ENCODE measurements at regions not wholly inside any gene's neighbourhood (a gene's known extent, or its start where the extent isn't known, plus 50 kb on each side); places are given as distances from the start of the nearest gene placed in this dataset.

DNA sequence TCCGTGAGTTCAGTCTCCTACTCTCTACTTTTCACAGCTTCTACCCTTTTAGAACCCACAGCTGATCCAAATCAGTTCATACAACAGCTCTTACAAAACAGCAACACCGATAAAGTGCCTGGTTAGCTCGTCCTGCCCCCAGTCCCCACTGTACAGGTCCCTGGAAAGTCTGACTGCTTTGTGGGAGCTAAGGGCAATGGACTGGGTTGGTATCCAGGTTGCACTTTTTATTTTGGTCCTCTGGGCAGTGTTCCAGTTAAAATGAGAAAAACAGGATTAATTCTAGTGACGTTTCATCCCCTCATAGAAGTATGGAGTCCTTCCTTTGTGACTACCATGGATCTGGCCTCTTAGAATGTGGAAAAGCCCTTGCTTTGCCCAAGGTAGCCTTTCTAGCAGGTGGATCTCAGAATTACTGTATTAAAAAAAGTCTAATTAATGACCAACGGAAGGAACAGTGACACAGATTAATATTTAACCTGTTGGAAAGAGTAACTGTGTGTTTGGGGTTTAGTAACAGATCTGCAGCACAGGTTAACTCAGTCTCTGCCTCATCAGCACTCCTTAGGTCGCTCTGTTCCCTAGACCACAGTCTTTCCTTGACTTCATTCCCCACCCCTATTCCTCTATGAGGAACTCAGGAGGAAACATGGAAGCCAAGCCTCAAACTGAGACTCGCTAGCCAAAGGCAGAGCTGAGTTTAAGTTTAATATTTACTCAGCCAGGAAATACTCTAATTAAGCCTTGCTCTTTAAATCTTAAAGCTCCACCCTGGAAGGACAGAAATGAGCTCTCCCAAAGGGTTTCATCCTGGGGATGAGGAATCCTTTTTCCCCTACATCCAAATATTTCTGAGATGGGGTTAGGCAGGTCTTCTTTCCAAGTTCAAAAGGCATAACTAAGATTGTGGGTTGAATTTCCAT lies 52.8 kb upstream of the ITGA6 start:
- H3K27ac ChIP-seq = no peak overlapping the region

DNA sequence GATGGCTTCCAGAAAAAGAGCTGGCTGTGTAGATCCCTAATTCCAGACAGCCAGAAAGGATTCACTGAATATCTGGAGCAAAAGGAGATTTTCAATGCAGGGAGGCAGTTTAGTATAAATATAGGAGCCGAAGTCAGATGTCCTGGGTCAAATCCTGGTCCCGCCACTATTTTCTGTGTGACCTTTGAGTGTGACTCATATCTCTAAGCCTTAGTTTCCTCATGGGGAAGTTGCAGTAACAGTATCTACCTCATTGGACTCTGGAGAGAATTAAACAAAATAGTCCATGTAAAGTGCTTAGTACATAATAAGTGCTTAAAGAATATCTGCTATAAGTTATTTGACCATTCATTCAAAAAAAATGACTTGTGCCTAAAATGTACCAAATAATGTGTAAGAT lies 52.1 kb upstream of the ITGA6 start:
- no peak overlapping the region for H3K27ac ChIP-seq
- TF ChIP-seq, protein P1, sequence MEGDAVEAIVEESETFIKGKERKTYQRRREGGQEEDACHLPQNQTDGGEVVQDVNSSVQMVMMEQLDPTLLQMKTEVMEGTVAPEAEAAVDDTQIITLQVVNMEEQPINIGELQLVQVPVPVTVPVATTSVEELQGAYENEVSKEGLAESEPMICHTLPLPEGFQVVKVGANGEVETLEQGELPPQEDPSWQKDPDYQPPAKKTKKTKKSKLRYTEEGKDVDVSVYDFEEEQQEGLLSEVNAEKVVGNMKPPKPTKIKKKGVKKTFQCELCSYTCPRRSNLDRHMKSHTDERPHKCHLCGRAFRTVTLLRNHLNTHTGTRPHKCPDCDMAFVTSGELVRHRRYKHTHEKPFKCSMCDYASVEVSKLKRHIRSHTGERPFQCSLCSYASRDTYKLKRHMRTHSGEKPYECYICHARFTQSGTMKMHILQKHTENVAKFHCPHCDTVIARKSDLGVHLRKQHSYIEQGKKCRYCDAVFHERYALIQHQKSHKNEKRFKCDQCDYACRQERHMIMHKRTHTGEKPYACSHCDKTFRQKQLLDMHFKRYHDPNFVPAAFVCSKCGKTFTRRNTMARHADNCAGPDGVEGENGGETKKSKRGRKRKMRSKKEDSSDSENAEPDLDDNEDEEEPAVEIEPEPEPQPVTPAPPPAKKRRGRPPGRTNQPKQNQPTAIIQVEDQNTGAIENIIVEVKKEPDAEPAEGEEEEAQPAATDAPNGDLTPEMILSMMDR (IDR thresholded peaks at IDR 0.05) = no peak
- no peaks in the 10 kb centered on the region for H3K4me1 ChIP-seq (ENCODE audit: control insufficient read depth in 1 of 2, insufficient read depth in 1 of 2, low read depth in 1 of 2, low read length in 1 of 2)
- no peak overlapping the region for H3K4me3 ChIP-seq (ENCODE audit: low read depth in 1 of 2, low read length in 1 of 2)
- no peaks in the 10 kb centered on the region for H3K27me3 ChIP-seq
- no peaks in the 10 kb centered on the region for H3K36me3 ChIP-seq
- no peaks in the 10 kb centered on the region for H3K9me3 ChIP-seq

More for the DNA sequence above, 52.8 kb upstream of the ITGA6 start:
- TF ChIP-seq, protein P1 (IDR thresholded peaks at IDR 0.05) = no peak
- Histone ChIP-seq H3K36me3 (no peaks in the 10 kb centered on the region), H3K27me3 (no peaks in the 10 kb centered on the region), H3K9me3 (no peaks in the 10 kb centered on the region), H3K4me3 (ENCODE audit: low read depth in 1 of 2, low read length in 1 of 2) (no peak overlapping the region), H3K4me1 (ENCODE audit: control insufficient read depth in 1 of 2, insufficient read depth in 1 of 2, low read depth in 1 of 2, low read length in 1 of 2) (no peaks in the 10 kb centered on the region)

DNA sequence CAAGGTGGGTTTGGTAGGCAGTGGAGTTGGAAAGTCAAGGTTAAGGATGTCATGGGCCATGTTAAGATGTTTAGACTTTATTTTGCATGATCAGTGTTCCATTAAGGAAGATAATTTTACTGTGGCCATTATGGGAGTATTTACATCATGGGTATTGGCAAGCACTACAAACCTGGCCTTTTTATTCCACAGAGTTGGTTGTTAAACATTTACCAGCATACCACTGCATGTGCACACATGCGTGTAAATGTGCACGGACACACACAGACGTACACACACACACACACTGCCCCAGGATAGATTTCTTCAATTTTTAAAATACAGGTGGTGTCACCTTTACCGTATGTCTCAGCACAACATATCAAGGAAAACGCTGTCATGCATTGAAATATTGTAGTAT lies 51.4 kb upstream of the ITGA6 start:
- Histone ChIP-seq H3K27ac (no peak overlapping the region), H3K4me3 (ENCODE audit: low read depth in 1 of 2, low read length in 1 of 2) (no peak overlapping the region), H3K4me1 (ENCODE audit: control insufficient read depth in 1 of 2, insufficient read depth in 1 of 2, low read depth in 1 of 2, low read length in 1 of 2) (peaks cover 0 to 4% of the 10 kb centered on the region in 2 experiments), H3K27me3 (no peaks in the 10 kb centered on the region), H3K9me3 (no peaks in the 10 kb centered on the region), H3K36me3 (no peaks in the 10 kb centered on the region)
- TF ChIP-seq, protein P1 (IDR thresholded peaks at IDR 0.05) = no peak

DNA sequence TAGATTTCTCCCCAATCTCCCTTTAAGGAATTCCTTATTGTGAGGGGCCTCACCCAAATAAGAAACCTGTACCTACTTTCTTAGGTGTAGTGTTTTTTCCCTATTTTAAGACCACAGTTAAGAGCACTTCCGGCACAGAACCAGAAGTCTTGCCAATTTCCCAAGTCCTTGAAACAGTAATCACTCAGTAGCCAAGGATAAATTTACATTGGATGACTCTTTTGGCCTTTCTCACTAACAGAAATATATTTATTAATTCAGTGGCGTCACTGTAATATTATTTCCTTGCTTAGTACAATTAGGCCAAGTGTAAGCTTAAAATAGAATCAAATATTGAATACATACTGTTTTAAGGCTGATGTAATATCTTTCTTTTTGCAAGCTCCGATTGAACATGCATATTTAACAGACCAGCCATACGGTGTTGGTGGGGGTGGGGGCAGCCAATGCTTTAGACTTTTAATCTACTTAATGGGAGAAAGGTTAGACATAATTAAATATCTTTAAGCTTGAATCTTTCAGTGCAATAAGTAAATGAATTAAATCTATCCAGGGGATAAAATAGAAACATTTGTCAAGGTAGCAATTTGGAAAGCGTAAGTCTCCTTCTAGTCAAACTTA lies 50.8 kb upstream of the ITGA6 start:
- TF ChIP-seq, protein P1 (IDR thresholded peaks at IDR 0.05) = no peak
- peaks cover 0 to 4% of the 10 kb centered on the region in 2 experiments for H3K4me1 ChIP-seq (ENCODE audit: control insufficient read depth in 1 of 2, insufficient read depth in 1 of 2, low read depth in 1 of 2, low read length in 1 of 2)
- no peaks in the 10 kb centered on the region for H3K9me3 ChIP-seq
- no peaks in the 10 kb centered on the region for H3K27me3 ChIP-seq
- H3K36me3 ChIP-seq = no peaks in the 10 kb centered on the region
- no peak overlapping the region for H3K4me3 ChIP-seq (ENCODE audit: low read depth in 1 of 2, low read length in 1 of 2)
- H3K27ac ChIP-seq = no peak overlapping the region

DNA sequence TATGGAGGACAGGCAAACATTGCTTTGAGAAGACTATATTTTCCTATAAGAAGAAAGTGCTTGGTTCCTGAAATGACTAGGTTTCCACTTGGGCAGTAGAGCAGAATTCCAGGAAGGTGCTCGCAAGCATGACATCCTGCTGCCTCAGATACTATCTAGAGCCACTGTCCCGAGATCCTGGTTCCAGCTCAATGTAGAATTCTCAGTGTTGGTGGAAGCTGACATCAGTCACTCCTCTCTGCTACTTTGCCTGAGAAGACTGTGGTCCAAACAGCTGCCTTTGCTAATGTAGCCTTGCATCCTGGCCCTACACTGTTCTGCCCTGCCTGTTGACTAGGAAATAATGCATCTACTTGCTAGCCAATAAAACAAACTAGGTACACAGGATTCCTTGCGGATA lies 50.0 kb upstream of the ITGA6 start:
- H3K36me3 ChIP-seq = no peaks in the 10 kb centered on the region
- no peaks in the 10 kb centered on the region for H3K27me3 ChIP-seq
- H3K4me1 ChIP-seq (ENCODE audit: control insufficient read depth in 1 of 2, insufficient read depth in 1 of 2, low read depth in 1 of 2, low read length in 1 of 2) = peaks cover 0 to 4% of the 10 kb centered on the region in 2 experiments
- H3K27ac ChIP-seq = no peak overlapping the region
- H3K9me3 ChIP-seq = no peaks in the 10 kb centered on the region
- TF ChIP-seq, protein P1 (IDR thresholded peaks at IDR 0.05) = no peak
- H3K4me3 ChIP-seq (ENCODE audit: low read depth in 1 of 2, low read length in 1 of 2) = no peak overlapping the region

Measured in neutrophil (primary cell).